ENCODE measurements at regions not wholly inside any gene's neighbourhood (a gene's known extent, or its start where the extent isn't known, plus 50 kb on each side); places are given as distances from the start of the nearest gene placed in this dataset.
A peak's percentile ranks its signal among the peaks of the same experiment; 100 is the strongest.

- DNase-seq = no peak
Measured at GRCh38 chr13:30359991-30360390, 52.6 kb upstream of the KATNAL1 start.

DNA sequence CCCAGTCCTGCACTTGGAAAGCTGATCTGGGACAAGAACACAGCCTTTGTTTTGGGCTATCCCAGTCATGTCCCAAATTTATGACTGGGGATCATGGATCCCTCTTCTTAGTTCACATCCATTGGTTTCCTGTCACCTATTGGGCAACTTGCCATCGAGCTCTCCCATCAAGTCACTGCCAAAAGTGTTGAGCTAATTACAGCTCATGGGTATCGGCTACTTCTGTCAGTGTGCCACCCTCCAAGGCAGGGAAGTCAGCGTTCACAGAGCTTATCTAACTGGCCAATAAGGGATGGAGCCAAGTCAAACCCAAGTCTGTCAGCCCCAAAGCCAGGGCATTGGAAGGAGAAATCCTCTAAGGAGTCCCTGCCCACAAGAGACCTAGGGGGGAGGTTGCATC is 53.2 kb upstream of the KATNAL1 start:
- no peak for DNase-seq

DNA sequence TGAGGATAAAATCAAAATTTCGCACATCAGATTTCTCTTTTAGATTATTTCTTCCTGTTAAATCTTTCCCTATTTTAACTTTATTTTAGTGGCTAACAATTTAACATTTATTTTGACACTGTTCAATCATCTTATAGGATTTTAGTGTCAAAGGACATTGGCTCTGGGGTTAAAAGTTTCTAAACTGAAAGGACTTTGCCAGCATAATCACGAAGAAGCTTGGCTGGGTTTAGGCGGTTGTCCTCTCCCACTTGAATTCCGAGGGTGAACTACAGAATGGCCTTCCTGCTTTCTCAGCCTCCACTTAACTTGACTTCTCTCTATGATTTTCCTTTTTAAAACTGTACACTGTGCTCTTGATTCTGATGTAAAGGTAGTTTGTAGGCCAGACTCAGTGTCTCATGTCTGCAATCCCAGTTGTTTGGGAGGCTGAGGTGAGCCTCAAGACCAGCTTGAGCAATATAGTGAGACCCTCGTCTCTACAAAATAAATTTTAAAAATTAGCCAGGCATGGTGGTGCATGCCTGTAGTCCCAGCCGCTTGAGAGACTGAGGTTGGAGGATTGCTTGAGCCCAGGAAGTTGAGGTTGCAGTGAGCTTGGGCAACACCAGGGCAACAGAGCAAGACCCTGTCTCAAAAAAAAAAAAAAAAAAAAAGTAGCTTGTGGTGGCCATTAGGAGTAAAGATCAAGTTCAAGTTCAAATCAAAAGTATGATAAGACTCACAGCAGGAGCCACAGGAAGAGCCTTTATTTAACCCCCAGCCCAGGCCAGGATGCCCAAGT is 54.8 kb upstream of the KATNAL1 start:
- no peak for DNase-seq

- no peak for DNase-seq
Measured at GRCh38 chr13:30362869-30363268, 55.5 kb upstream of the KATNAL1 start.

DNA sequence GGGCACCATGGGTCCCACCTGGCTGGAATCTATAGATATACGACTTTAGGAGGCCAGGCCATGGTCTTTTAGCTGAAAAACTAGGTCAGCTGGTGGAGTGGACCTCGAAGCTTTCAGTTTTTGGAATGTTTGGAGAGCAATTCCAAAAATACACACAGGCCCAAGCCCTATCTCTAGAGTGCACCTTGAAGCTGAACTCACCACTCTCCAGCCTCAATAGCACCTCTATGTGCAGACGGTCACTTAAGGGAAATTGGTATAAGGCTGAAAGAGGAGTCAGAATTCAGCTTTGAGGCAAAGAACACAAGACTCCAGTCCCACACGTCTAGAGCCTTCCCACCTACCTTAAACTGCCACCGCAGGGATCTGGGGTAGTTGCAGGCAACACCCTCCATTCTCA is 56.4 kb upstream of the KATNAL1 start:
- DNase-seq = no peak

GRCh38 chr13:30364133-30364532 is 56.8 kb upstream of the KATNAL1 start:
- DNase-seq = no peak

DNA sequence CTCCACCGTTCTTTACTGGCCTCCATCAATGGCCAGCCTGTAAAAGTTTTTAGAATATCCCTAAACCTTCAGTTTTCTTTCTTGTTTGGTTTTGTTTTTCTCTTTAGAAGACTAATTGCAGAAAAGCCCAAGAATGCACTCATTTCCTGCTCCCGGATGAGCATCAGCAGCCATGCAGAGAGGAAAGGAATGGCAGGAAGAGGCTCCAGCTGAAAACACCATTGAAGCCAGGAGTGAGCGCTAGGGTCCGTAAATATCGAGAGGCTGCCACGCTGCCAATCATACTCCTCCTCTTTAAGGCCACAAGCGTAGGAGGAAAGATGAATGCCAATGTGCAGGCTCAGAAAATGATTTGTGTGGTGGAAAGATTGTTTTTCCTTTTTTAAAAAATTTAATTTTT is 57.4 kb upstream of the UBE2L5 start:
- DNase-seq = no peak

DNA sequence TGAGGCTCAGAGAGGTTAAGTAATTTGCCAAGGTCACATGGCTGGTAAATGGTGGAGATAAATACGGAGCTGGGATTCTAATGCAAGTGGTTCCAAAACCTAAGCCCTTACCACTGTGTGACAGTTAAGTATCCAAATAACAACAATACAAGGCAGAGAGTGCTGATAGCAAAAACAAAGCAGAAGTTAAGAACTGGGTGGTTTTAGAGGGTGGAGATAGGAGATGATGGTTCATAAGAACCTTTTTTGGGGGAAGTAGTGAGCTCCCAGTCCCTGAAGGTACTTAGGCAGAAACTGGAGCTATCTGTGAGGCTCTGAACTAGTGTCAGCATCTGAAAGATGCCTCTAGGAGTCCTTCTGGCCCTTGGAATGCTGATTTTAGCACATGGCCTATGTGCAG is 56.2 kb upstream of the UBE2L5 start:
- no peak for DNase-seq

DNA sequence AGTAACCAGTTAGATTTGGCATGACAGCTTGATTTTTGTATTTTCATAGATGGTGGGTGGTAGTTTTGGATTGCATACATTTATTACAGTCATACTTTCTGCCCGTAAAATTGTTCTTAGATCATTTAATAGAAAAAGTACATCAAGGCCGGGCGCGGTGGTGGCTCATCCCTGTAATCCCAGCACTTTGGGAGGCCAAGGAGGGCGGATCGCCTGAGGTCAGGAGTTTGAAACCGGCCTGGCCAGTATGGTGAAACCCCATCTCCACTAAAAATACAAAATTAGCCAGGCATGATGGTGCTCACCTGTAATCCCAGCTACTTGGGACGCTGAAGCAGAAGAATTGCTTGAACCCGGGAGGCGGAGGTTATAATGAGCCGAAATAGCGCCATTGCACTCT is 55.0 kb upstream of the UBE2L5 start:
- no peak for DNase-seq

- no peak for DNase-seq
Measured at GRCh38 chr13:30370146-30370545, 52.1 kb upstream of the UBE2L5 start.

DNA sequence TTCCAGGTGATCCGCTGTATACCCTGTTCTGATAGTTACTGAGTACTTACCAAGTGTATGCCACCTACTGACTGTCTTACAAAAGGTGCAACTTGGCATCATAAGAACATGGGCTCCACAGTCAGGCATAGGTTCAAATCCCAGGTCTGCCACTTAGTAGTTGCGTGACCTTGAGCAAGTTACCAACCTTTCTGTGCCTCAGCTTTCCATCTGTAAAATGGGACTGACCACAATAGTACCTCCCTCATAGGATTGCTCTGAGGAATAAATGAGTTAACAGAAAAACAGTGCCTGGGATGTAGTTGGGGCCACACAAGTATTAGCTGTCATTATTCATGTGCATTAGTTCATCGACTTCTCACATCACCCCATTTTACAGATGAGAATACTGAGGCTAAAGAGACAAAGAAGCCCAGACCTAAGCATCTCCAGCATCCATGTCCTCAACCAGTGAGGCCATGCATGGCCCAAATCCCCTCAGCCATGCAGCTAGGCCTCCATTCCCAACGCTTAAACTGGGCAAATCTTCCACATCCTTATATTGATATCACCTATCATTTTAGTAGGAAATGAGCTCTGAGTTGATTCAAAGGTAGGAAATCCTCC is 51.3 kb upstream of the UBE2L5 start:
- no peak for DNase-seq

- peak; percentile 49 for DNase-seq
Measured at GRCh38 chr13:30371649-30372265, 50.5 kb upstream of the UBE2L5 start.
